HEK293T (cell line): ENCODE measurements at regions not wholly inside any gene's neighbourhood (a gene's known extent, or its start where the extent isn't known, plus 50 kb on each side); places are given as distances from the start of the nearest gene placed in this dataset.

Experiments
- NFRKB ChIP-seq: fragments of 450-650 bp; IDR thresholded peaks from 2 replicates; pipeline ENCODE4 v1.6.1; 2016; ENCODE audit warnings: mild to moderate bottlenecking, moderate library complexity
- SUZ12 ChIP-seq: fragments of 450-650 bp; IDR thresholded peaks from 2 replicates; pipeline ENCODE4 v1.6.1; 2016; ENCODE audit warnings: mild to moderate bottlenecking
- TARDBP ChIP-seq: fragments of 450-650 bp; IDR thresholded peaks from 2 replicates; pipeline ENCODE4 v1.6.1; 2016

- TF ChIP-seq SUZ12: no peak
- TF ChIP-seq TARDBP: no peak
- no peak for TF ChIP-seq NFRKB
Measured at GRCh38 chr2:199703199-199703598, 147.8 kb downstream of the FTCDNL1 start.
